LoVo (cell line): ENCODE measurements at regions not wholly inside any gene's neighbourhood (a gene's known extent, or its start where the extent isn't known, plus 50 kb on each side); places are given as distances from the start of the nearest gene placed in this dataset.

Experiments used
- DNase-seq: peaks from one replicate; pipeline ENCODE4 v3.0.0-alpha.2; 2016; ENCODE audit warnings: low spot score

GRCh38 chr7:90081621-90082020 lies 72.6 kb upstream of the STEAP1 start:
- DNase-seq = no peak

- no peak for DNase-seq
Observed at GRCh38 chr7:90092506-90092905, 61.8 kb upstream of the STEAP1 start.

- DNase-seq = no peak
Observed at GRCh38 chr7:90094030-90094429, 60.2 kb upstream of the STEAP1 start.
